OCI-LY1 (cell line): ENCODE measurements at regions not wholly inside any gene's neighbourhood (a gene's known extent, or its start where the extent isn't known, plus 50 kb on each side); places are given as distances from the start of the nearest gene placed in this dataset.

Experiments
- H2AFZ ChIP-seq: fragments of 200-600 bp; sonication (generic), shearing (Covaris generic); 2 replicates; pipeline ENCODE4 v1.6.0; 2014; ENCODE audit warnings: antibody characterized with exemption, mild to moderate bottlenecking, low read length
- H3F3A ChIP-seq: fragments of 200-600 bp; sonication (generic), shearing (Covaris generic); 2 replicates; pipeline ENCODE4 v1.6.0; 2014; ENCODE audit warnings: mild to moderate bottlenecking, antibody characterized with exemption, low read length, moderate library complexity; ENCODE audit not compliant: insufficient read depth
- H3K27ac ChIP-seq: fragments of 200-600 bp; sonication (generic); 2 replicates; pipeline ENCODE4 v1.5.1; 2014; ENCODE audit warnings: low read length, mixed run types, mild to moderate bottlenecking, low read depth; ENCODE audit not compliant: poor library complexity, severe bottlenecking
- H3K27me3 ChIP-seq: fragments of 200-600 bp; sonication (generic); 2 replicates; pipeline ENCODE4 v1.6.0; 2014; ENCODE audit warnings: antibody characterized with exemption, mild to moderate bottlenecking, low read length, moderate library complexity; ENCODE audit not compliant: insufficient read depth
- H3K36me3 ChIP-seq: fragments of 200-600 bp; sonication (generic); 2 replicates; pipeline ENCODE4 v1.6.1; 2014; ENCODE audit warnings: mild to moderate bottlenecking, antibody characterized with exemption, low read length, moderate library complexity, mixed read lengths; ENCODE audit not compliant: insufficient read depth
- H3K4me1 ChIP-seq: fragments of 200-600 bp; sonication (generic); 2 replicates; pipeline ENCODE4 v1.5.1; 2014; ENCODE audit warnings: mild to moderate bottlenecking, low read length, moderate library complexity; ENCODE audit not compliant: insufficient read depth, severe bottlenecking
- H3K4me2 ChIP-seq: fragments of 200-600 bp; sonication (generic), shearing (Covaris generic); 2 replicates; pipeline ENCODE4 v1.6.1; 2014; ENCODE audit warnings: low read length
- H3K4me3 ChIP-seq: fragments of 200-600 bp; sonication (generic); 2 replicates; pipeline ENCODE4 v1.5.1; 2014; ENCODE audit warnings: low read length, low read depth, mild to moderate bottlenecking, mixed read lengths; ENCODE audit not compliant: poor library complexity, severe bottlenecking
- H3K79me2 ChIP-seq: fragments of 200-600 bp; shearing (Covaris generic); 2 replicates; pipeline ENCODE4 v1.6.1; 2016; ENCODE audit warnings: mixed run types, low read length, mixed read lengths; ENCODE audit not compliant: insufficient read depth
- H3K9ac ChIP-seq: fragments of 200-600 bp; sonication (generic), shearing (Covaris generic); 2 replicates; pipeline ENCODE4 v1.6.1; 2014; ENCODE audit warnings: mild to moderate bottlenecking, low read length, mixed read lengths
- H3K9me2 ChIP-seq: fragments of 200-600 bp; sonication (generic), shearing (Covaris generic); 2 replicates; pipeline ENCODE4 v1.6.1; 2014; ENCODE audit warnings: low read depth, mild to moderate bottlenecking, low read length, mixed read lengths
- H3K9me3 ChIP-seq: fragments of 200-600 bp; shearing (Covaris generic); 2 replicates; pipeline ENCODE4 v1.6.1; 2014; ENCODE audit warnings: low read length, mixed read lengths
- H4K20me1 ChIP-seq: fragments of 200-600 bp; sonication (generic), shearing (Covaris generic); 2 replicates; pipeline ENCODE4 v1.6.0; 2016; ENCODE audit warnings: mild to moderate bottlenecking, low read length; ENCODE audit not compliant: insufficient read depth
- CTCF ChIP-seq: fragments of 200-600 bp; sonication (generic), shearing (Covaris generic); IDR thresholded peaks from 2 replicates; pipeline ENCODE4 v1.5.1; 2017; ENCODE audit warnings: mild to moderate bottlenecking, antibody characterized with exemption, low read length, moderate library complexity, mixed read lengths
- EZH2 ChIP-seq: fragments of 200-600 bp; sonication (generic), shearing (Covaris generic); IDR thresholded peaks from 2 replicates; pipeline ENCODE4 v1.8.0; 2017; ENCODE audit warnings: borderline replicate concordance, mixed run types, mild to moderate bottlenecking, antibody characterized with exemption, low read length, moderate library complexity, mixed read lengths

GRCh38 chr13:70523622-70524021 lies 415.4 kb upstream of the KLHL1 start:
- Histone ChIP-seq H3K79me2 (no peaks in the 10 kb centered on the region), H3K27ac (no peak overlapping the region), H3K36me3 (no peaks in the 10 kb centered on the region), H3K9me3 (no peaks in the 10 kb centered on the region), H3K4me3 (no peak overlapping the region), H3F3A (no peaks in the 10 kb centered on the region), H3K4me2 (no peak overlapping the region), H3K27me3 (no peaks in the 10 kb centered on the region), H3K4me1 (no peaks in the 10 kb centered on the region), H2AFZ (no peak overlapping the region), H3K9me2 (no peaks in the 10 kb centered on the region), H3K9ac (no peak overlapping the region), H4K20me1 (no peaks in the 10 kb centered on the region)
- TF ChIP-seq EZH2 (no peak), CTCF (no peak)

- no peaks in the 10 kb centered on the region for H3K4me1 ChIP-seq
- H3K36me3 ChIP-seq, result no peaks in the 10 kb centered on the region
- no peaks in the 10 kb centered on the region for H3K9me2 ChIP-seq
- H3K79me2 ChIP-seq, result no peaks in the 10 kb centered on the region
- H3K9ac ChIP-seq, result no peak overlapping the region
- TF ChIP-seq CTCF (no peak), EZH2 (no peak)
- H3K27me3 ChIP-seq, result no peaks in the 10 kb centered on the region
- H3K4me3 ChIP-seq, result no peak overlapping the region
- H3K27ac ChIP-seq, result no peak overlapping the region
- H3K4me2 ChIP-seq, result no peak overlapping the region
- no peaks in the 10 kb centered on the region for H3K9me3 ChIP-seq
- no peaks in the 10 kb centered on the region for H3F3A ChIP-seq
- H2AFZ ChIP-seq, result no peak overlapping the region
- no peaks in the 10 kb centered on the region for H4K20me1 ChIP-seq
These were observed 412.2 kb upstream of the KLHL1 start for GRCh38 chr13:70520275-70521036.

GRCh38 chr13:70518081-70518480 lies 409.8 kb upstream of the KLHL1 start:
- Histone ChIP-seq H3K27ac (no peak overlapping the region), H3K36me3 (no peaks in the 10 kb centered on the region), H3K27me3 (no peaks in the 10 kb centered on the region), H3K9me2 (no peaks in the 10 kb centered on the region), H3K9ac (no peak overlapping the region), H3K4me2 (no peak overlapping the region), H4K20me1 (no peaks in the 10 kb centered on the region), H3K79me2 (no peaks in the 10 kb centered on the region), H3K4me1 (no peaks in the 10 kb centered on the region), H2AFZ (no peak overlapping the region), H3K9me3 (no peaks in the 10 kb centered on the region), H3F3A (no peaks in the 10 kb centered on the region), H3K4me3 (no peak overlapping the region)
- TF ChIP-seq CTCF (no peak), EZH2 (no peak)
